ENCODE measurements at regions not wholly inside any gene's neighbourhood (a gene's known extent, or its start where the extent isn't known, plus 50 kb on each side); places are given as distances from the start of the nearest gene placed in this dataset.

DNA sequence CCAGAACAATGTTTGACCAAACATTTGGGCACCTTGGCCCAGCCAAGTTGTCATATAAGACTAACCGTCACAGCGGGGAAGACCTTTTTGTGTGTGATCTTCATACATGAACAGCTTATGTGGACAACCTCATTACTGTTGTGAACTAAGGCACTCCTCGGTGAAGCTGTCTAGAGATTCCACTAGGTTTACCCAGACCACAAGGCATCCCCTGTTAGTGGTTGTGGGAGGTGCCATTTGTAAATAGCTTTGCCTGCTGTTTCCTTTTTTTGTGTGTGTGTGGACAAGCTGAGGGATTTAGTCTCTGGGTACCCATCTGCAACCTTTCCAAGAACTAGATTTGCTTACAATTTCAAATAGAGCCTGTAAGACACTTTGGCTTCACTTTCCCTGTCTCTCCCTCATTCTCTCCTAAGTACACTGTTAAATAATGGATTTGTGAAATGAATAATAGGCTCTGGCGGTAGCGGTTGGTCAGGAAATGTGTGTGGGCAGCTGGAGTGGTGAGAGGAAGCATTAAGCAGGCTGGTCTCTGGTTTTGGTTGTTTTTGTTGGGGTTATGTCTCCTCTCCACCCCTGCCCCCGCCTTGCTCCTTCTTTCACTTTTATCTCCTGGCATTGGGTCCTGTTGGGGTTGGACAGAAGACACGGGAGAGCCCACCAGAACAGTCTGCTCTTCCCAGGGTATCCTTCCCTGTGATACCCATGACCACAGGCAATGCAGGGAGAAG, 727.6 kb downstream of the VRK1 start:
- TF ChIP-seq, protein P1, sequence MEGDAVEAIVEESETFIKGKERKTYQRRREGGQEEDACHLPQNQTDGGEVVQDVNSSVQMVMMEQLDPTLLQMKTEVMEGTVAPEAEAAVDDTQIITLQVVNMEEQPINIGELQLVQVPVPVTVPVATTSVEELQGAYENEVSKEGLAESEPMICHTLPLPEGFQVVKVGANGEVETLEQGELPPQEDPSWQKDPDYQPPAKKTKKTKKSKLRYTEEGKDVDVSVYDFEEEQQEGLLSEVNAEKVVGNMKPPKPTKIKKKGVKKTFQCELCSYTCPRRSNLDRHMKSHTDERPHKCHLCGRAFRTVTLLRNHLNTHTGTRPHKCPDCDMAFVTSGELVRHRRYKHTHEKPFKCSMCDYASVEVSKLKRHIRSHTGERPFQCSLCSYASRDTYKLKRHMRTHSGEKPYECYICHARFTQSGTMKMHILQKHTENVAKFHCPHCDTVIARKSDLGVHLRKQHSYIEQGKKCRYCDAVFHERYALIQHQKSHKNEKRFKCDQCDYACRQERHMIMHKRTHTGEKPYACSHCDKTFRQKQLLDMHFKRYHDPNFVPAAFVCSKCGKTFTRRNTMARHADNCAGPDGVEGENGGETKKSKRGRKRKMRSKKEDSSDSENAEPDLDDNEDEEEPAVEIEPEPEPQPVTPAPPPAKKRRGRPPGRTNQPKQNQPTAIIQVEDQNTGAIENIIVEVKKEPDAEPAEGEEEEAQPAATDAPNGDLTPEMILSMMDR (conservative IDR thresholded peaks at IDR 0.05; ENCODE audit: low read depth, low read length): no peak
- DNase-seq (ENCODE audit: low read depth): no peak
- no peak overlapping the region for H3K4me3 ChIP-seq (ENCODE audit: low read depth, low read length)

DNA sequence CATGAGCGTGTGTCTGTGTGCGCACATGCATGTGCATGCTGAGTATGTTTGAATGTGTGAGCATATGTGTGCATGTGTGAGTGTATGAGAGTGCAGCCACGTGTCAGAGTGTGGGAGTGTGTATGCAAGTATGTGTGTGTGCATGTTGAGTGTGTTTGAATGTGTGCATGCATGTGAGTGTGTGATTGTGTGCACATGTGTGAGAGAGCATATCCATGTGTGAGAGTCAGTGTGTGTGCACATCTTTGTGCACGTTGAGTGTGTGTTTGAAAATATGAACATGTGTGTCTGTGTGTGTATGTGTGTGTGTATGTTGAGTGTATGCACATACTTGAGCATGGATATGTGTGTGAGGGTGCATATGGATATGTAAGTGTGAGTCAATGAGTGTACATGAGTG, 730.8 kb downstream of the VRK1 start:
- no peak for DNase-seq (ENCODE audit: low read depth)
- TF ChIP-seq, protein P1 (conservative IDR thresholded peaks at IDR 0.05; ENCODE audit: low read depth, low read length): no peak
- no peak overlapping the region for H3K4me3 ChIP-seq (ENCODE audit: low read depth, low read length)

DNA sequence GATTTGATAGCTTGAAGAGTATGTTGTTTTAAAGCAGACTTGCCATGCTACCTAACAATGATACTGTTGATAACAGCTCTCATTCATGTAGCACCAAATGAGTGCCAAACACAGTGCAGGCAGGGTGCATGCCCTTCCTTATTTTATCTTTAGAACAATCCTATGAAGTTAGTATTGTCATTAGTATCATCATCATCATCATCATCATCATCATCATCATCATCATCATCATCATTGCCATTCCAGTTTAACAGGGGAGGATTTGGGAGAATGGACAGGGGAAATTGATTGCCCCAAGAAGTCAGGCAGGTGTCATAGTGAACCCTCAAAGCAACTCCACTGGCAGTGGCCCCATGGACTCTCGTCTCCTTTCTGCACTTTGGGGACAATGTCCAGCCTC, 734.9 kb downstream of the VRK1 start:
- H3K4me3 ChIP-seq (ENCODE audit: low read depth, low read length): no peak overlapping the region
- DNase-seq (ENCODE audit: low read depth): no peak
- TF ChIP-seq, protein P1 (conservative IDR thresholded peaks at IDR 0.05; ENCODE audit: low read depth, low read length): no peak

DNA sequence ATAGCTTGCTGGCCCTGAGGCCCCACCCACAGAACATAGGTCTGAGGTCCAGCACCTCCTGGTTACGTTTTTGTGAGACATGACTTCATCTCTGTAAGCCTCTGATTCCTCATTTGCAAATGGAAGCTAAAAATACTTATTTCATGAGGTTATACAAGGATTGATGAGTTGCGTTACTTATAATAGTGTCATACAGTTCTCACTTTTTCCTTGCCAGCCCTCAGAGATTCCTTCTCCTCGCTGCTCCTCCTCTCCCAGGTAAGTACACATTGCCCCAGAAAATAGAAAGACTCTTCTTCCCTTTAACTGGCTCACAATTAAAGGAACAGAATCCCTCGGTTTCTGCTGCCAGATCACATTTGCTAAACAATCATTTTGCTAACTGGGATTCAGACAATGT, 739.2 kb downstream of the VRK1 start:
- TF ChIP-seq, protein P1 (conservative IDR thresholded peaks at IDR 0.05; ENCODE audit: low read depth, low read length): no peak
- no peak overlapping the region for H3K4me3 ChIP-seq (ENCODE audit: low read depth, low read length)
- no peak for DNase-seq (ENCODE audit: low read depth)

DNA sequence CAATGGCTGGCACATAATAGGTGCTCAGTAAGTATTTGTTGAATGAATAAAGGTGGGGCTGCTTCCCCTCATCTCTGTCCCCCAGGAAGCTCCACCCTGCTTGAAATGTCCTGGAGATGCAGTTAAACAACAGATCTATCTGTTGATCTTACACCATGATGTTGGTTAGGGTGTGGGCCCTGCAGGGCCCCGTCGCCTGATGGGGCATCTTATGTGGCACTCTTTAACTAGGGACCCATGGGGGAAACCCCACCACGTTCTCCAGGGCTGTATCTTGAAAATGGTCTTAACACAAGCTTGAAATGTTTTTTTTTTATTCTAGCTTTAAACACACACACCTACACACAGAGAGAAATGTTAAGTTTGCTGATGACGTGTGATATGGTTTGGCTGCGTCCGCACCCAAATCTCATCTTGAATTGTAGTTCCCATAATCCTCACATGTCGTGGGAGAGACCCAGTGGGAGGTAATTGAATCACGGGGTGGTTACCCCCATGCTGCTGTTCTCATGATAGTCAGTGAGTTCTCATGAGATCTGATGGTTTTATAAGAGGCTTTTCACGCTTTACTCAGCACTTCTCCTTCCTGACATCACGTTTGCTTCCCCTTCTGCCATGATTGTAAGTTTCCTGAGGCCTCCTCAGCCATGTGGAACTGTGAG, 741.7 kb downstream of the VRK1 start:
- DNase-seq (ENCODE audit: low read depth): no peak
- no peak overlapping the region for H3K4me3 ChIP-seq (ENCODE audit: low read depth, low read length)
- TF ChIP-seq, protein P1 (conservative IDR thresholded peaks at IDR 0.05; ENCODE audit: low read depth, low read length): no peak

DNA sequence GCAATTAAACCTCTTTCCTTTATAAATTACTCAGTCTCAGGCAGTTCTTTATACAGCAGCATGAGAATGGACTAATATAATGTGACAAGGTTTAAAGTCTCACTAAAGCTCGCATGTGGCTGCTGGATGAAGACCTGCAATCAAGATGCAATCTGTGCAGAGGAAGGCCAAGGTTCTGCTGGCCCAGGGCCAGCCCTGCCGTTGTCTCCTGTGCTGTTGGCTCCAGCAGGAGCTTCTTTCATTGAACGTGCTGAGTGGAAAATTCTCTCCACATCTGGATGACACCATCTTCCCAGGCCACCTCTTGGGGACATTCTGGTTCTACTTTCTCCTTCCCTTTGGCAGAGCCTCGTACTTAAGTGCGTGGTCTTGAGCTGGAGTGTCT, 742.2 kb downstream of the VRK1 start:
- TF ChIP-seq, protein P1 (conservative IDR thresholded peaks at IDR 0.05; ENCODE audit: low read depth, low read length): no peak
- H3K4me3 ChIP-seq (ENCODE audit: low read depth, low read length): no peak overlapping the region
- DNase-seq (ENCODE audit: low read depth): no peak

DNA sequence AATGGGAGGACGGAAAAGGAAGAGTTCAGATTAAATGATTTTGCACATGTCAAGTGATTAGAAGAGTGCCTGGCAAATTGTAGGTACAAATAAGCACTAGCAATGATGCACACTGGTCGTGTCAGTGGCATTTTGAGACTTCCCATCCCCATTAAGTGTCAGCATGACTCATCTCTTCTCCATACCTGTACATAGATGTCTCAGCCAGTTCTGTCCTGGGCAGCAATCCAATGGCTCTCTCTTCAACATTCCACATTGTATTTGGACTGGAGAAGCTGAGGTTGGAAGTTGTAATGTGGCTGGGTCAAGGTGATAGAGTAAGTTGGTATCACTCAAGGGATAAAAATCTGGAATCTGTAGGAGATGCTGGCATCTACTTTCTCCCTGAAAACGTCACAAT, 742.7 kb downstream of the VRK1 start:
- H3K4me3 ChIP-seq (ENCODE audit: low read depth, low read length): no peak overlapping the region
- TF ChIP-seq, protein P1 (conservative IDR thresholded peaks at IDR 0.05; ENCODE audit: low read depth, low read length): no peak
- DNase-seq (ENCODE audit: low read depth): no peak

All from epithelial cell of proximal tubule (primary cell).